Activated CD4-positive, CD25-positive, alpha-beta regulatory T cell treated with anti-CD3 and anti-CD28 coated beads, Interleukin-2, amount 50 U/mL, for 72 hours (primary cell): ENCODE measurements at regions not wholly inside any gene's neighbourhood (a gene's known extent, or its start where the extent isn't known, plus 50 kb on each side); places are given as distances from the start of the nearest gene placed in this dataset.

Experiments used
- DNase-seq: peaks from one replicate; pipeline ENCODE4 v3.0.0; 2021

GRCh38 chr2:41741951-41742595 is 305.7 kb upstream of the PKDCC start:
- no peak for DNase-seq

DNA sequence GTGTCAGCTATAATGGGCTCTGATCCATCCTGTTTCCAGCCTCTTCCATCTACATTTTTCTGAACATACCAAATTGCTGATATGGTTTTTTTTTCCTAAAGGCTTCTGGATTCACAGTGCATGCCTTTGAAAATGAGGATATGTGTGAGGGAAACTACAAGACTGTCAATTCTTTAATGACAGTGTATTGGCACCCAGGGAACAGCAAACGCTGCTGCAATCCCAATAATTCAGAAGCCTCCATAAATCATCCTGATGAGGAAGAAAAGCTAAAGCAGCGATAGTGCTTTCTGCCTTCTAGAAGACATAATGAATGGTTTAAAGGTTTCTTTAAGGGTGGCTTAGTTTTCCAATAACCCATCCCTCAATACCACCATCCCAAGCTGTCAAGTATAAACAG is 304.5 kb upstream of the PKDCC start:
- no peak for DNase-seq

GRCh38 chr2:41750829-41751228 is 297.0 kb upstream of the PKDCC start:
- no peak for DNase-seq

DNA sequence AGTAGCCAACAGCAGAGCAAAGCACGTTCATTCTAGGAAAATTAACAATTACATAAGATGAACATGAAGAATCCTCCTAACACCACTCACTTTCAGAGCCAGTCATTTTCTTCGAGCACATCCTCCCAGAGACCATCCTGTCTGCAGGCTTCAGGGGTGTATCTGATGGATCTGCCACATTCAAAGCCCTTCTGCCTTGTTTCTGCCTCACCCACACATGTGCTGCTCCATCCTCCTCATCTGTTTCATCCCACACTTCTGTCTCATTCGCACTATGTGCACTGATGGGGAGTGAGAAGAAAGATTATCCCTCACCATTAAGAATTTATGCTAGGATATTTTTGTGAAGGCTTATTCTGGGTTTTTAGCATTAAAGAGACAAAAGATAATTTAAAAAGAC is 287.9 kb upstream of the PKDCC start:
- no peak for DNase-seq

DNA sequence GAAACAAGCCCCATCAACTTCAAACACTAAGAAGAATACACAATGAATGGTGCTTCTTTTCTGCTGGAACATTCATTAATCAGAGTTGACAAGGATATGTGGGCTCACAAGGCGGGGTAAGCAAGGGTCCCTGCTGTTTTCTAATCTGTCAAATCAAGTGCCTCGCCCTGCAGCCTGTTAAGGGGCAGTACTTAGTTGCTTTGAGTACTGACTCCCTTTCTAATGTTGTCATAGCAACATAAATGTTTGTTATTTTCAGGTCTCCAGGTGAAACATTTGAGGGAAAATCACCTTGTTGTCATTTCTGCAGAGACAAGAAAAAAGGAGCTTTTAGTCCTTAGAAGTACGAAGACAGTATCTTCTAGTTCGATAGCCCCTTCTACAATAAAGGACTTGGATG is 284.7 kb upstream of the PKDCC start:
- DNase-seq = no peak

GRCh38 chr2:41764131-41764530 is 283.7 kb upstream of the PKDCC start:
- DNase-seq = no peak

DNA sequence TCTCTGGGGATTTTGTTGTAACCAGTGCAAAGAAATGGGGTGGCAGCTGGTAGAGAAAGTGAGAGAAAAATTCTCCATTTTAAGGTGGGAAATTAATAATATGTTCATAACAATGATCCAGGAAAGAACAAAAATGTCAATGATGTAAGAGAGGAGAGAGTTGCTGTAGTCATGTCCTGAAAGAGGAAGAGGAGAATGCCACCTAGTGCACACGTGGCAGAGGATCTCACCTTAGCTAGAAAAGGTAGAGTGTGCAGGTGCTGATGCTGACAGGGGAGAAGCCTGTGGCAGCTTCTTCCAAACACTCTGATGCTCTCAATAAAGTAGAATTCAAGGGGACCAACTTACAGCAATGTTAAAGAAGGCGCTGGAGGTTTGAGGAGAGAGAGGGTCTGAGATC is 282.9 kb upstream of the PKDCC start:
- no peak for DNase-seq

GRCh38 chr2:41768310-41768709 is 279.5 kb upstream of the PKDCC start:
- DNase-seq = no peak

- no peak for DNase-seq
Observed at GRCh38 chr2:41771710-41772109, 276.1 kb upstream of the PKDCC start.

DNA sequence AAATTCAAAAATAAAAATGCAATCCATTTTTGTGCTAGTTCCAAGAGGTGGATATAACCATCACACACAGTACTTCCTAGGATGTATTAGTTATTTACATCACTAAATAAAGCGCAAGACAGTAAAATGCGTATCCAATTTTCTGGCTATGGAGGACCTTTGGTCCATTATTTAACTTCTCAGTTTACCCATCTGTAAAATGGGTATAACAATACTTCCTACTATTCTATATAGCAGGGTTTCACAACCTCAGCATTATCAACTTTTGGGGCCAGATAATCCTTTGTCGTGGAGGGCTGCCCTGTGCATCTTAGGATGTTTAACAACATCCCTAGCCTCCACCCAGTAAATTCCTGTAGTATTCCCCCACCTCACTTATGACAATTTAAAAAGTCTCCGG is 275.1 kb upstream of the PKDCC start:
- DNase-seq = no peak

GRCh38 chr2:41774011-41774605 is 273.7 kb upstream of the PKDCC start:
- no peak for DNase-seq

GRCh38 chr2:41775366-41776025 is 272.3 kb upstream of the PKDCC start:
- no peak for DNase-seq

GRCh38 chr2:41779888-41780287 is 267.9 kb upstream of the PKDCC start:
- DNase-seq = no peak

DNA sequence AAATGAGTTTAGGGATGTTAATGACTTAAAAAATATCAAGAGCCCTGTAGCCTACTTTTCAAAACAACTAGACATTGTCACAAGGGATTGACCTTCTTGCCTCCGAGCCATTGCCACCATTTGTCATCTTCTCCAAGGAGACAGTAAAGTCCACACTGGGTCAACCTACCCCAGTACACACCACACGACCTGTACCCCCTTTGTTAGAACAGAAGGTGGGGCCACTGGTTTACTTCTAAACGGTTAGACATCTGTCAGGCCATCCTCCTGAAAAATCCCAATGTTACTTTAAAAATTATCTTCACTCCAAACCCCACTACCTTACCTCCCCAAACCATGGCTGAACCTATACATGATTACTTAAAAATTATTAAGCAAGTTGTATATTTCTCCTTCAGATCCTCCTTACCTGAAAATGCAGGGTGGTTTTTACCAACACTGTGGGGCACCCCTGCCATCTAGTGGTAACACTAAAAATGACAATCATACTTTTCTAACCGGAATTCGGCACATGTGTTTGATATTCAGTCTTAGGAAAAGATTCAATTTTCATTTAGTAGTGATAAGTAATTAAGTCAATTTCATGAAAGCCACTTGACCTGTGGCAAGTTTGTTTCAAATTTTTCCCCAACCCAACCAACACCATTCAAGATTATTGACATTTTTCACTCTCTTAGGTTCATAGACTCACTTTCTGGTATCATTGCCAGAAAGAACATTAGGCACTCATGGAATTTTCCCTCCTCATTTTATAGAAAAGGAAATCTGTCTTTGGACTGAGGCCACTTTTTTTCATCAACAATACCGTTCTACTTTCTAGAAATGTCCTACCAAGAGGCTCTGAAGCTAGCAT is 265.3 kb upstream of the PKDCC start:
- no peak for DNase-seq

- no peak for DNase-seq
Observed at GRCh38 chr2:41784496-41784895, 263.3 kb upstream of the PKDCC start.

DNA sequence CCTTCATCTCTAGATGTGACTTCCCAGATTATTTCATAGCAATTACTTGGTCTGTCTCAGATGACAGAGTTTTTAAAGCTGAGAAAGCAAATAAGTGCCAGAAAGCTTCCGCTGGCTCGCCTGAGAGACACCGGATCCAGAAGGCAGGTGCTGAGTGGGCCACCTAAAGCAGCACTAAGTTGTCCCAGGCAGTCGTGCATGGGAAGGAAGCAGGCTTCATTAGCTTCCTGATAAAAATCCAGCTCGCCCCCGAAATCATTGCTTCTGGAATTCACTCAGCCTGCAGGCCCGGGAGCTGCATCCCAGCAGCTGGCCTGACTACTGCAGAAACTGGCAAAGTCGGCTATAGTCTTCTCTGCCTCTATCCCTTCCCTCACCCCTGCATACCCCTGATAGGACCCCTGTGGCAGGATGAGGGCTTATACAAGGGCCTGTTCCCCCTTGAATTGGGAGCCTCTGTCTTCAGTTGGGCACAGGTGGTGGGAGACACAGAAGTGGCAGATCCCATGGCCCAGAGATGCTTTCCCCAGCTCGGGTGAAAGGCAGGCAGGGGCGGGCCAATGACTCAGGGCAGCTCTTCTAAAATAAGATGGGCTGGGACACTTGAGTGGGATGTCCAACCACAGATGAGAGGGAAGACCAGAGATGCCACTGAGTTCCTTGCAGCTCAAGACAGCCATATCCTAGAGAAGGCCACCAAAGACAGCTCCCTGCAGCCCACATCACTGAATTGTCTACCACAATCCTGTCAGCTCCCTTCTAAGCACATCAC is 262.4 kb upstream of the PKDCC start:
- no peak for DNase-seq

- DNase-seq = no peak
Observed at GRCh38 chr2:41791523-41791922, 256.3 kb upstream of the PKDCC start.

DNA sequence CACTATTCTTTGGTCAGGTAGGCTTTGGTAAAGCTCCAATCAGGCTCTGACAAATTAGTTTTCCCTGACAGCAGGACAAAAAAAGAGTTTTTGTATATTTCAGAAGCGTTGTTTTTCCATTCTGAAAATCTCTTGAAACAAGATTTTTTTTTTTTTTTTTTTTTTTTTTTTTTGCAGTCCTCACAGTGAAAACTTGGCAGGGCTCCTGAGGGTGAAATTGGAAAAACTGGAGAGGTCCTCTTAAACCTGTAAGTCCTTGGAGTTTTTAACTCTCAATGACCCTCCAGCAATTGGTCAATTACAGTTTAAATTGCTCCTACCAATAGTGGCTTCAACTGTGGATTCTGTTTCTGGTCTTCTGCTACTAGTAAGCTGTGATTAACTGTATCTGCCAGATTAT is 244.5 kb upstream of the PKDCC start:
- DNase-seq = no peak

DNA sequence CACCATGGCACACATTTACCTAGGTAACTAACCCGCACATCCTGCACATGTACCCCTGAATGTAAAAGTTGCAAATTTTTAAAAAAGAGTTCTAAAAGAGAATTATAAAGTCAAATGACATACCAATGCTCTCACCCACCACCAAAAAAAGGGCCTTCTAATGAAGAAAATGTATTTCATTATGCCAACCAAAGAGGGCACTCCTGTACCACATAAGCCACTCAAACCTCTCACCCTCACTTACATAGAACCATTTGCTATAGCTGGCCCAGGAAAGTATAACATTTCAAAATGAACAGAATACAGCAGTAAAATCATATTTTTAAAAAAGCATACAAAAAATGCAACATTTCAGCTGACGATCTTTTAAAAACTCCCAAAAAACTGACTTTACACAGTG is 241.5 kb upstream of the PKDCC start:
- no peak for DNase-seq

GRCh38 chr2:41821167-41821566 is 226.7 kb upstream of the PKDCC start:
- no peak for DNase-seq

DNA sequence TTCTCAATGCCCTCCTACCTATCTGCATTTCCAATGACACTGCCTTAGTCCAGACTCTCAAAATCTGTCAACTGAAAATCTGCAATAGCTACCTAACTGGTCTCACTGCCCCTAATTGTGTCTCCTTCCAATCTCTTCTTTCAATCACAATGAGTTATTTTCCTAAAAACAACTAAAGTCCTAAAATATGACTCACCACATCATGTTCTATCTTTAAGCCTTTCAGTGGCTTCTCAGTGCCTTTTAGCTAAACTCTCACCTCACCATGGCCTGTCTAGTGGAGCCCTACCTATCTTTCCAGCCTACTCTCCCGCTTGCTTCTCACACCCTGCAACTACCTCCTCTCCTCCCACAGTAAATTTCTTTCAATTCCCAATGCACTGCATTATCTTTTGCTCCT is 220.9 kb upstream of the PKDCC start:
- no peak for DNase-seq

GRCh38 chr2:41827354-41827971 is 220.4 kb upstream of the PKDCC start:
- no peak for DNase-seq
